T-cell (primary cell): ENCODE measurements at regions not wholly inside any gene's neighbourhood (a gene's known extent, or its start where the extent isn't known, plus 50 kb on each side); places are given as distances from the start of the nearest gene placed in this dataset.

Experiments used
- ATAC-seq, 4 experiments: fragments of 200-7000 bp in 3 of 4; fragments of 150-1000 bp in 1 of 4; cut with Tn5 transposase; replicated peaks in 1 of 4; 1 replicate in 3 of 4; 2 replicates in 1 of 4; pipeline ENCODE4 v1.10.0; 2021; ENCODE audit warnings: moderate library complexity in 3 of 4, mild to moderate bottlenecking in 2 of 4, moderate number of reproducible peaks in 1 of 4
- CTCF ChIA-PET, 2 donors: fragments of 300-600 bp; sonication (Branson Sonifier 250); formaldehyde crosslinking; loops; one replicate each; lab custom pipeline; 2022; ENCODE audit warnings: antibody characterized with exemption in 2 of 2; lab: Charles Lee
- POLR2A ChIA-PET, 2 donors: fragments of 300-600 bp; sonication (Branson Sonifier 250); formaldehyde crosslinking; loops; one replicate each; lab custom pipeline; 2022; ENCODE audit warnings: antibody characterized with exemption in 2 of 2; lab: Charles Lee
- DNase-seq, 35 experiments: peaks; one replicate each; pipeline versions ENCODE4 v3.0.0 to v3.0.0-alpha.2; 2013 to 2023
- H3K27ac ChIP-seq: one replicate; pipeline ENCODE4 v1.5.1; 2013; ENCODE audit warnings: low read length
- H3K27me3 ChIP-seq, 2 experiments: replicated peaks in 1 of 2; 1 replicate in 1 of 2; 2 replicates in 1 of 2; pipeline versions ENCODE4 v1.6.1 to v1.7.0; 2013; ENCODE audit warnings: low read length in 1 of 2, mixed read lengths in 1 of 2; ENCODE audit not compliant: control insufficient read depth in 2 of 2, insufficient read depth in 2 of 2; ENCODE audit errors: extremely low read depth in 1 of 2
- H3K36me3 ChIP-seq, 2 donors: 1 replicate in 1 of 2; 2 replicates in 1 of 2; pipeline versions ENCODE4 v1.6.1 to v1.7.0; 2013; ENCODE audit warnings: low read length in 1 of 2; ENCODE audit not compliant: control insufficient read depth in 2 of 2, insufficient read depth in 1 of 2; ENCODE audit errors: extremely low read depth in 1 of 2
- H3K4me1 ChIP-seq, 2 experiments: 1 replicate in 1 of 2; 2 replicates in 1 of 2; pipeline versions ENCODE4 v1.6.1 to v1.7.0; 2013; ENCODE audit warnings: low read length in 2 of 2, mixed read lengths in 1 of 2; ENCODE audit not compliant: insufficient read depth in 2 of 2, control insufficient read depth in 1 of 2; ENCODE audit errors: extremely low read depth in 1 of 2
- H3K4me3 ChIP-seq, 2 donors: 1 replicate in 1 of 2; 2 replicates in 1 of 2; pipeline versions ENCODE4 v1.5.1 to v1.7.0; 2013; ENCODE audit warnings: mild to moderate bottlenecking in 2 of 2, low read length in 1 of 2, moderate library complexity in 1 of 2; ENCODE audit not compliant: control insufficient read depth in 1 of 2; ENCODE audit errors: extremely low read depth in 1 of 2
- H3K9me3 ChIP-seq: 2 replicates; pipeline ENCODE4 v1.7.0; 2013
- H3K27ac Mint-ChIP-seq, 2 donors: one replicate each; pipeline ENCODE4 v1.8.0; 2020 to 2021; ENCODE audit warnings: mild to moderate bottlenecking in 2 of 2, mixed read lengths in 2 of 2
- H3K27me3 Mint-ChIP-seq, 2 donors: one replicate each; pipeline ENCODE4 v1.8.0; 2021 to 2022; ENCODE audit warnings: mixed read lengths in 2 of 2
- H3K36me3 Mint-ChIP-seq: one replicate; pipeline ENCODE4 v1.8.0; 2021; ENCODE audit warnings: mixed read lengths
- H3K4me1 Mint-ChIP-seq, 3 donors: one replicate each; pipeline ENCODE4 v1.8.0; 2020 to 2022; ENCODE audit warnings: mixed read lengths in 3 of 3, mild to moderate bottlenecking in 1 of 3
- H3K4me3 Mint-ChIP-seq, 3 donors: one replicate each; pipeline ENCODE4 v1.8.0; 2020 to 2022; ENCODE audit warnings: mild to moderate bottlenecking in 3 of 3, mixed read lengths in 3 of 3, moderate library complexity in 3 of 3
- H3K9me3 Mint-ChIP-seq, 3 donors: one replicate each; pipeline ENCODE4 v1.8.0; 2020 to 2022; ENCODE audit warnings: mixed read lengths in 3 of 3
- WGBS: methylation state at CpG from one replicate; pipeline ENCODE4 v1.1.5; 2013; ENCODE audit warnings: missing lambda C conversion rate; ENCODE audit not compliant: insufficient coverage; 5-methylcytosine and 5-hydroxymethylcytosine counted together

GRCh38 chr18:68445668-68446426 is 269.1 kb downstream of the TMX3 start:
- WGBS, result 40% methylated on average over 3 of the region's 6 CpGs
- Histone ChIP-seq H3K4me3 (no peak overlapping the region), H3K9me3 (no peaks in the 10 kb centered on the region), H3K27me3 (no peaks in the 10 kb centered on the region), H3K36me3 (no peaks in the 10 kb centered on the region), H3K27ac (no peak overlapping the region), H3K4me1 (no peaks in the 10 kb centered on the region)
- DNase-seq (no peak), ATAC-seq (no peak)
- Mint-ChIP-seq H3K4me1 (no peaks in the 10 kb centered on the region), H3K9me3 (peaks cover 0 to 4% (median 0%) of the 10 kb centered on the region in 3 donors), H3K36me3 (no peaks in the 10 kb centered on the region), H3K4me3 (no peak overlapping the region), H3K27ac (no peak overlapping the region), H3K27me3 (no peaks in the 10 kb centered on the region)
- CTCF ChIA-PET, result no interaction called here
- POLR2A ChIA-PET, result no interaction called here

- DNase-seq, result no peak
- POLR2A ChIA-PET, result no interaction called here
- CTCF ChIA-PET, result no interaction called here
- H3K4me1 ChIP-seq, result no peaks in the 10 kb centered on the region
- H3K4me3 Mint-ChIP-seq, result no peak overlapping the region
- no peaks in the 10 kb centered on the region for H3K27me3 Mint-ChIP-seq
- ATAC-seq, result no peak
- no peak overlapping the region for H3K4me3 ChIP-seq
- no peaks in the 10 kb centered on the region for H3K27me3 ChIP-seq
- no peaks in the 10 kb centered on the region for H3K36me3 Mint-ChIP-seq
- no peaks in the 10 kb centered on the region for H3K9me3 ChIP-seq
- no peaks in the 10 kb centered on the region for H3K36me3 ChIP-seq
- H3K27ac Mint-ChIP-seq, result no peak overlapping the region
- H3K9me3 Mint-ChIP-seq, result peaks cover 0 to 4% (median 0%) of the 10 kb centered on the region in 3 donors
- no peaks in the 10 kb centered on the region for H3K4me1 Mint-ChIP-seq
- no peak overlapping the region for H3K27ac ChIP-seq
- WGBS, result 96% methylated on average over 3 of the region's 4 CpGs
Observed at GRCh38 chr18:68445136-68445535, 269.8 kb downstream of the TMX3 start.

GRCh38 chr18:68441241-68441640 is 273.7 kb downstream of the TMX3 start:
- ChIA-PET POLR2A (no interaction called here), CTCF (no interaction called here)
- Mint-ChIP-seq H3K36me3 (no peaks in the 10 kb centered on the region), H3K4me1 (peaks cover 0 to 2% (median 0%) of the 10 kb centered on the region in 3 donors), H3K9me3 (peaks cover 4 to 8% (median 5%) of the 10 kb centered on the region in 3 donors), H3K4me3 (no peak overlapping the region), H3K27ac (no peak overlapping the region), H3K27me3 (no peaks in the 10 kb centered on the region)
- Histone ChIP-seq H3K27me3 (no peaks in the 10 kb centered on the region), H3K27ac (no peak overlapping the region), H3K4me1 (no peaks in the 10 kb centered on the region), H3K9me3 (no peaks in the 10 kb centered on the region), H3K4me3 (no peak overlapping the region), H3K36me3 (no peaks in the 10 kb centered on the region)
- ATAC-seq (no peak), DNase-seq (no peak)
- WGBS, result 63% methylated on average over 1 of the region's 3 CpGs

GRCh38 chr18:68440433-68440832 is 274.5 kb downstream of the TMX3 start:
- Histone ChIP-seq H3K27ac (no peak overlapping the region), H3K4me3 (no peak overlapping the region)
- WGBS, result 66% methylated on average over 2 of the region's 6 CpGs

GRCh38 chr18:68439642-68440041 is 275.3 kb downstream of the TMX3 start:
- POLR2A ChIA-PET, result no interaction called here
- no peak overlapping the region for H3K27ac ChIP-seq
- Mint-ChIP-seq H3K4me1 (peaks cover 0 to 2% (median 0%) of the 10 kb centered on the region in 3 donors), H3K4me3 (no peak overlapping the region), H3K9me3 (peaks cover 4 to 9% (median 6%) of the 10 kb centered on the region in 3 donors), H3K27me3 (no peaks in the 10 kb centered on the region), H3K36me3 (no peaks in the 10 kb centered on the region), H3K27ac (no peak overlapping the region)
- H3K9me3 ChIP-seq, result no peaks in the 10 kb centered on the region
- H3K4me3 ChIP-seq, result no peak overlapping the region
- ATAC-seq (no peak), DNase-seq (no peak)
- 20% methylated on average over 1 of the region's 4 CpGs for WGBS
- no peaks in the 10 kb centered on the region for H3K36me3 ChIP-seq
- CTCF ChIA-PET, result no interaction called here
- no peaks in the 10 kb centered on the region for H3K27me3 ChIP-seq
- no peaks in the 10 kb centered on the region for H3K4me1 ChIP-seq

More at GRCh38 chr18:68440433-68440832, 274.5 kb downstream of the TMX3 start:
- H3K9me3 Mint-ChIP-seq, result peaks cover 4 to 9% (median 6%) of the 10 kb centered on the region in 3 donors
- Histone ChIP-seq H3K4me1 (no peaks in the 10 kb centered on the region), H3K36me3 (no peaks in the 10 kb centered on the region), H3K27me3 (no peaks in the 10 kb centered on the region), H3K9me3 (no peaks in the 10 kb centered on the region)
- ChIA-PET POLR2A (no interaction called here), CTCF (interaction anchor here in 1 of 2 donors (0.6 kb wide), 1 partner anchor 64 kb away, joined by 3 read pairs; no protein-coding TSS in a partner anchor)
- no peak for ATAC-seq
- H3K4me3 Mint-ChIP-seq, result no peak overlapping the region
- no peak overlapping the region for H3K27ac Mint-ChIP-seq
- H3K36me3 Mint-ChIP-seq, result no peaks in the 10 kb centered on the region
- DNase-seq, result no peak
- no peaks in the 10 kb centered on the region for H3K27me3 Mint-ChIP-seq
- peaks cover 0 to 2% (median 0%) of the 10 kb centered on the region in 3 donors for H3K4me1 Mint-ChIP-seq

GRCh38 chr18:68438983-68439382 is 275.9 kb downstream of the TMX3 start:
- Mint-ChIP-seq H3K27me3 (no peaks in the 10 kb centered on the region), H3K4me1 (peaks cover 0 to 2% (median 0%) of the 10 kb centered on the region in 3 donors), H3K4me3 (no peak overlapping the region), H3K36me3 (no peaks in the 10 kb centered on the region), H3K27ac (no peak overlapping the region), H3K9me3 (peaks cover 4 to 9% (median 6%) of the 10 kb centered on the region in 3 donors)
- H3K9me3 ChIP-seq, result no peaks in the 10 kb centered on the region
- no peak overlapping the region for H3K27ac ChIP-seq
- ATAC-seq (no peak), DNase-seq (no peak)
- ChIA-PET CTCF (no interaction called here), POLR2A (no interaction called here)
- H3K4me1 ChIP-seq, result no peaks in the 10 kb centered on the region
- H3K27me3 ChIP-seq, result no peaks in the 10 kb centered on the region
- WGBS, result 0% methylated on average over 1 of the region's 2 CpGs
- no peak overlapping the region for H3K4me3 ChIP-seq
- H3K36me3 ChIP-seq, result no peaks in the 10 kb centered on the region
